OCI-LY3 (cell line): ENCODE measurements at regions not wholly inside any gene's neighbourhood (a gene's known extent, or its start where the extent isn't known, plus 50 kb on each side); places are given as distances from the start of the nearest gene placed in this dataset.

Experiments
- H2AFZ ChIP-seq: fragments of 200-600, 300-600 bp; shearing (Covaris generic); 2 replicates; pipeline ENCODE4 v1.6.0; 2014; ENCODE audit warnings: antibody characterized with exemption, low read depth, low read length
- H3K27ac ChIP-seq: fragments of 200-600, 300-600 bp; sonication (generic); 2 replicates; pipeline ENCODE4 v1.5.1; 2014; ENCODE audit warnings: mild to moderate bottlenecking, low read length, moderate library complexity, mixed read lengths
- H3K27me3 ChIP-seq: fragments of 200-600, 300-600 bp; sonication (generic); 2 replicates; pipeline ENCODE4 v1.6.1; 2014; ENCODE audit warnings: low read depth, low read length, mixed read lengths
- H3K36me3 ChIP-seq: fragments of 200-600, 300-600 bp; sonication (generic); replicated peaks from 2 replicates; pipeline ENCODE3; 2014; ENCODE audit warnings: low read depth, low read length, mixed read lengths
- H3K4me1 ChIP-seq: fragments of 300-600, 200-600 bp; sonication (generic); 2 replicates; pipeline ENCODE4 v1.6.1; 2014; ENCODE audit warnings: low read length, mixed read lengths
- H3K4me2 ChIP-seq: fragments of 200-600, 300-600 bp; sonication (generic); 2 replicates; pipeline ENCODE4 v1.6.1; 2014; ENCODE audit warnings: low read length, mixed read lengths
- H3K4me3 ChIP-seq: fragments of 300-600, 200-600 bp; sonication (generic); 2 replicates; pipeline ENCODE4 v1.5.1; 2014; ENCODE audit warnings: antibody characterized with exemption, mild to moderate bottlenecking, low read length, moderate library complexity
- H3K79me2 ChIP-seq: fragments of 300-600, 200-600 bp; shearing (Covaris generic); 2 replicates; pipeline ENCODE4 v1.6.1; 2014; ENCODE audit warnings: mild to moderate bottlenecking, low read length, mixed read lengths
- H3K9ac ChIP-seq: fragments of 300-600, 200-600 bp; shearing (Covaris generic); 2 replicates; pipeline ENCODE4 v1.6.0; 2014; ENCODE audit warnings: mild to moderate bottlenecking, low read length, moderate library complexity
- H3K9me3 ChIP-seq: fragments of 200-600, 300-600 bp; shearing (Covaris generic); 2 replicates; pipeline ENCODE4 v1.6.1; 2014; ENCODE audit warnings: low read length, mixed read lengths; ENCODE audit not compliant: insufficient read depth
- H4K20me1 ChIP-seq: fragments of 200-600, 300-600 bp; sonication (generic); 2 replicates; pipeline ENCODE4 v1.6.1; 2016; ENCODE audit warnings: low read length, mixed read lengths; ENCODE audit not compliant: insufficient read depth
- CTCF ChIP-seq: fragments of 200-600, 300-600 bp; sonication (generic); IDR thresholded peaks from 2 replicates; pipeline ENCODE4 v1.5.1; 2014; ENCODE audit warnings: antibody characterized with exemption, low read length, low read depth
- EZH2phosphoT487 ChIP-seq: fragments of 200-600 bp; shearing (Covaris generic); IDR thresholded peaks from 2 replicates; pipeline ENCODE4 v1.6.1; 2018; ENCODE audit warnings: antibody characterized with exemption, mixed run types, low read depth

- no peak overlapping the region for H3K9ac ChIP-seq
- H3K4me2 ChIP-seq: no peak overlapping the region
These were observed 891.2 kb upstream of the POU3F3 start for GRCh38 chr2:103962670-103963069.

GRCh38 chr2:103963146-103963725 is 890.7 kb upstream of the POU3F3 start:
- Histone ChIP-seq H3K79me2 (no peaks in the 10 kb centered on the region), H3K27ac (no peak overlapping the region), H2AFZ (no peak overlapping the region), H3K36me3 (no peaks in the 10 kb centered on the region), H3K4me1 (no peaks in the 10 kb centered on the region), H3K9me3 (no peaks in the 10 kb centered on the region), H3K4me2 (no peak overlapping the region), H3K4me3 (no peak overlapping the region), H3K27me3 (no peaks in the 10 kb centered on the region), H3K9ac (no peak overlapping the region), H4K20me1 (no peaks in the 10 kb centered on the region)
- TF ChIP-seq CTCF (no peak), EZH2phosphoT487 (no peak)

More at GRCh38 chr2:103962670-103963069, 891.2 kb upstream of the POU3F3 start:
- Histone ChIP-seq H3K36me3 (no peaks in the 10 kb centered on the region), H3K4me1 (no peaks in the 10 kb centered on the region), H3K79me2 (no peaks in the 10 kb centered on the region), H3K4me3 (no peak overlapping the region), H4K20me1 (no peaks in the 10 kb centered on the region), H3K27ac (no peak overlapping the region), H2AFZ (no peak overlapping the region), H3K27me3 (no peaks in the 10 kb centered on the region), H3K9me3 (no peaks in the 10 kb centered on the region)
- TF ChIP-seq CTCF: no peak
- no peak for TF ChIP-seq EZH2phosphoT487

- no peaks in the 10 kb centered on the region for H3K9me3 ChIP-seq
- H3K4me1 ChIP-seq: no peaks in the 10 kb centered on the region
- H3K9ac ChIP-seq: no peak overlapping the region
- no peaks in the 10 kb centered on the region for H3K79me2 ChIP-seq
- no peaks in the 10 kb centered on the region for H4K20me1 ChIP-seq
- H3K36me3 ChIP-seq: no peaks in the 10 kb centered on the region
- no peak overlapping the region for H3K4me3 ChIP-seq
- H3K27ac ChIP-seq: no peak overlapping the region
- no peak overlapping the region for H2AFZ ChIP-seq
- H3K4me2 ChIP-seq: no peak overlapping the region
- no peaks in the 10 kb centered on the region for H3K27me3 ChIP-seq
- TF ChIP-seq EZH2phosphoT487: no peak
- no peak for TF ChIP-seq CTCF
These were observed 876.7 kb upstream of the POU3F3 start for GRCh38 chr2:103977241-103977640.

GRCh38 chr2:103977668-103978067 is 876.2 kb upstream of the POU3F3 start:
- Histone ChIP-seq H3K36me3 (no peaks in the 10 kb centered on the region), H3K27ac (no peak overlapping the region), H3K9me3 (no peaks in the 10 kb centered on the region), H4K20me1 (no peaks in the 10 kb centered on the region), H3K4me2 (no peak overlapping the region), H3K79me2 (no peaks in the 10 kb centered on the region), H3K9ac (no peak overlapping the region), H3K4me1 (no peaks in the 10 kb centered on the region), H3K4me3 (no peak overlapping the region), H3K27me3 (no peaks in the 10 kb centered on the region), H2AFZ (no peak overlapping the region)
- no peak for TF ChIP-seq CTCF
